Loucy (cell line): ENCODE measurements at regions not wholly inside any gene's neighbourhood (a gene's known extent, or its start where the extent isn't known, plus 50 kb on each side); places are given as distances from the start of the nearest gene placed in this dataset.

Source experiments
- EZH2phosphoT487 ChIP-seq: fragments of 200-600 bp; IDR thresholded peaks from 2 replicates; pipeline ENCODE4 v1.6.1; 2018; ENCODE audit warnings: antibody characterized with exemption, mild to moderate bottlenecking, moderate library complexity, borderline replicate concordance
- TF ChIP-seq, protein P1 (sequence below): fragments of 200-600 bp; sonication (generic); conservative IDR thresholded peaks from 2 replicates; pipeline ENCODE4 v1.5.1; 2014; ENCODE audit warnings: mild to moderate bottlenecking, antibody characterized with exemption, low read length

DNA sequence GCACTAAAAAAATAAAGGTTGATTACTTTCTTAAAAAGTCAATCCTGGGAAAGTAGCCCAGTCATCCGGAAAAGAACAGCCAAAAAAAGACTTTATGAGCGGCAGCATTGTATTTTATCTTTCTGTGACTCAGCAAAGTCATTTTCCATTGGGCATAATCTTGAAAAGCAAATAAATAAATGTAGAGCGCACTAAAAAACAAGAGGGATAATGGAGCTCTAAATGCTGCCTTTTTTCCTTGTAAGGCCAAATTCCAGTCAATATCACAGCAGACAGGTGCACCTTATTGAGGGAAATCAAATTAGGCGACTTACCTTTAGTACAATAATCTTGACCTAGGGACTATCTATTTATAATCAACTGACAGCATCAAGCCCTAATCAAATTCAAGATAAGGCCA, 266.8 kb downstream of the MTRR start:
- TF ChIP-seq EZH2phosphoT487, result no peak
- TF ChIP-seq, protein P1, sequence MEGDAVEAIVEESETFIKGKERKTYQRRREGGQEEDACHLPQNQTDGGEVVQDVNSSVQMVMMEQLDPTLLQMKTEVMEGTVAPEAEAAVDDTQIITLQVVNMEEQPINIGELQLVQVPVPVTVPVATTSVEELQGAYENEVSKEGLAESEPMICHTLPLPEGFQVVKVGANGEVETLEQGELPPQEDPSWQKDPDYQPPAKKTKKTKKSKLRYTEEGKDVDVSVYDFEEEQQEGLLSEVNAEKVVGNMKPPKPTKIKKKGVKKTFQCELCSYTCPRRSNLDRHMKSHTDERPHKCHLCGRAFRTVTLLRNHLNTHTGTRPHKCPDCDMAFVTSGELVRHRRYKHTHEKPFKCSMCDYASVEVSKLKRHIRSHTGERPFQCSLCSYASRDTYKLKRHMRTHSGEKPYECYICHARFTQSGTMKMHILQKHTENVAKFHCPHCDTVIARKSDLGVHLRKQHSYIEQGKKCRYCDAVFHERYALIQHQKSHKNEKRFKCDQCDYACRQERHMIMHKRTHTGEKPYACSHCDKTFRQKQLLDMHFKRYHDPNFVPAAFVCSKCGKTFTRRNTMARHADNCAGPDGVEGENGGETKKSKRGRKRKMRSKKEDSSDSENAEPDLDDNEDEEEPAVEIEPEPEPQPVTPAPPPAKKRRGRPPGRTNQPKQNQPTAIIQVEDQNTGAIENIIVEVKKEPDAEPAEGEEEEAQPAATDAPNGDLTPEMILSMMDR, result no peak
